AG09309 (cell line): ENCODE measurements at regions not wholly inside any gene's neighbourhood (a gene's known extent, or its start where the extent isn't known, plus 50 kb on each side); places are given as distances from the start of the nearest gene placed in this dataset.

Source experiments
- DNase-seq: peaks from one replicate; pipeline ENCODE4 v3.0.0-alpha.2; 2010; ENCODE audit warnings: low read depth
- H3K4me3 ChIP-seq: 2 replicates; pipeline ENCODE4 v1.5.1; 2011; ENCODE audit warnings: mild to moderate bottlenecking, low read depth, low read length, moderate library complexity; ENCODE audit not compliant: control insufficient read depth
- TF ChIP-seq, protein P1 (sequence below): IDR thresholded peaks from 2 replicates; pipeline ENCODE4 v1.5.1; 2011; ENCODE audit warnings: mild to moderate bottlenecking, low read depth, low read length, inconsistent platforms; ENCODE audit not compliant: insufficient read depth, control insufficient read depth; ENCODE audit errors: missing control alignments

DNA sequence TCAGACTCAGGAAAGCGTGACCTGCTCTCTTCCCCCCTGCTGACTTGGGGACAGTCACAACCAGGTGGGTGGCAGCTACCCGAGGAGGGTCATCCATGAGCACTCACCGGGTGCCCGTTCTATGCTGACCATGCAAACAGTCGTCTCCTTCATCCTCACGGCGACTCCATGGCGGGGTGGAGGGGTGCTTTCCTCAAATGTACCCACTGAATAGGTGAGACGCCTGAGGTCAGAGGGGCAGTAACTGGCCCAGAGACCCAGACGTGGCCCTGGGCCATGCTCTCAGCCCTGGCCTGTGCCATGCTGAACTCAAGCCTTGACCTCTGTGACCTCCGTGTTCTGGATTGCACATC is 59.2 kb upstream of the TPM4 start:
- no peak overlapping the region for H3K4me3 ChIP-seq
- TF ChIP-seq, protein P1, sequence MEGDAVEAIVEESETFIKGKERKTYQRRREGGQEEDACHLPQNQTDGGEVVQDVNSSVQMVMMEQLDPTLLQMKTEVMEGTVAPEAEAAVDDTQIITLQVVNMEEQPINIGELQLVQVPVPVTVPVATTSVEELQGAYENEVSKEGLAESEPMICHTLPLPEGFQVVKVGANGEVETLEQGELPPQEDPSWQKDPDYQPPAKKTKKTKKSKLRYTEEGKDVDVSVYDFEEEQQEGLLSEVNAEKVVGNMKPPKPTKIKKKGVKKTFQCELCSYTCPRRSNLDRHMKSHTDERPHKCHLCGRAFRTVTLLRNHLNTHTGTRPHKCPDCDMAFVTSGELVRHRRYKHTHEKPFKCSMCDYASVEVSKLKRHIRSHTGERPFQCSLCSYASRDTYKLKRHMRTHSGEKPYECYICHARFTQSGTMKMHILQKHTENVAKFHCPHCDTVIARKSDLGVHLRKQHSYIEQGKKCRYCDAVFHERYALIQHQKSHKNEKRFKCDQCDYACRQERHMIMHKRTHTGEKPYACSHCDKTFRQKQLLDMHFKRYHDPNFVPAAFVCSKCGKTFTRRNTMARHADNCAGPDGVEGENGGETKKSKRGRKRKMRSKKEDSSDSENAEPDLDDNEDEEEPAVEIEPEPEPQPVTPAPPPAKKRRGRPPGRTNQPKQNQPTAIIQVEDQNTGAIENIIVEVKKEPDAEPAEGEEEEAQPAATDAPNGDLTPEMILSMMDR, result no peak
- no peak for DNase-seq

DNA sequence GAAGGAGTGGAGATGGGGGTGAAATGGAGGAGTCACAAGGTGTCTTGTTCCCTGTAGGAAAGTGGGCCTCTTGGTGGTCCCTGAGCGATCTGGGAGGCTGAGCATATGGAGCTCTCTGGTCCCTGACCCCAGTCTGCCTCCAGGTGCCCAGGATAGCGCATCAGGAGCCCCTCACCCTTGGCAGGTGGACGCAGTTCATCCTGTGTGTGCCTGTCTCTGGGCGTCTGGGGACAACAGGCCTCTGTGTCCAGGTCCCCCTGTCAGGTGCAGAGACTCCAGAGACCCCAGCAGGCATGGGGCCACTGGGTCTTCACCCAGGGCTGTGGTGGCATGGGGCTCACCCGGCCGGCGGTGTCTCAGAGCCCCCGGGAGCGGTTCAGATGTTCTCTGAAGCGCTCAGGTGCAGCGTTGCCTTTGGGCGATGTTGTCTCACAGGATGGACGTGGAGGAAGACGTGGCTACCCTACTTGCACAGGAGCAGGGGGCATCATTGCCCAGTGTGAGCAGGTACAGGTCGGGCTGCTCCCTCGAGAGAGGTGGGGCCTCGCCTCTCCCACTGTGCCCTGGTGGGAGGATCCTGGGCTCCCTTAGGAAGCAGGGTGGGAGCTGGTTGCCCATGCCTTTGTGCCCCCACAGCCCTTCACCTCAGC is 58.1 kb upstream of the TPM4 start:
- no peak for DNase-seq
- no peak overlapping the region for H3K4me3 ChIP-seq
- TF ChIP-seq, protein P1, result no peak

DNA sequence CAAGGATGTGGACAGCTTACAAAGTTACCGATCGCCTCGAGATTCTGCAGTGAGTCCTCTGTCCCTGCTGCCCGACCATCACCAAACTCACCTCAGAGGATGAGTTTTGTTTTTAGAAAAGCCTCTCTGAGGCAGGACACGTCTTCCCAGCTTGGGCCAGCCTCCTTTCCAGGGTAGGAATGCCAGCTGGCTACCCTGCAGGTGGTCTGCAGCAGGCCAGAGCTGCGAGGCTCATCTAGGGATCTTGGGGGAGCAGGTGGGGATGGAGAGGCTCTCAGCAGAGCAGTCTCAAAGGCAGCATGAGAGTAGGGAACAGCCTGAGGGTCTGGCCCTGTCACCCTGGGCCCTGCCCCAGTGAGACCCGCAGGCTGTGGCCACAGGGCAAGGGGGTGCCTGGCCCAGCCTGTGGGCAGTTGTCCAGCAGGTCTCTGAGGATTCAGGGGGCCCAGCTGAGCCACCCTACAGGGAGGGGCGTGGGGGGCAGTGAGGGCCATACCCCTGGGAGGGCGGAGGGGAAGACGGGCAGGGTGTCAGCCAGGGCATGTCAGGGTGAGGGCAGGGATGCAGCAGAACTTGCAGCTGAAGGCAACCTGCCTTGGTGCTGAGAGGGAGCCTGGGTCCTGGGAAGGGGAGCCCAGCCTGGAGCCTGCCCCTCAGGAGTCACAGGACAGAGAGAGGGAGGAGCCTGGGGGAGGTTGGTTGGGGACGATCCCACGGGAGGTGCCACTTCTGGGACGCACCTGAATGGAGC is 57.3 kb upstream of the TPM4 start:
- H3K4me3 ChIP-seq, result no peak overlapping the region

DNA sequence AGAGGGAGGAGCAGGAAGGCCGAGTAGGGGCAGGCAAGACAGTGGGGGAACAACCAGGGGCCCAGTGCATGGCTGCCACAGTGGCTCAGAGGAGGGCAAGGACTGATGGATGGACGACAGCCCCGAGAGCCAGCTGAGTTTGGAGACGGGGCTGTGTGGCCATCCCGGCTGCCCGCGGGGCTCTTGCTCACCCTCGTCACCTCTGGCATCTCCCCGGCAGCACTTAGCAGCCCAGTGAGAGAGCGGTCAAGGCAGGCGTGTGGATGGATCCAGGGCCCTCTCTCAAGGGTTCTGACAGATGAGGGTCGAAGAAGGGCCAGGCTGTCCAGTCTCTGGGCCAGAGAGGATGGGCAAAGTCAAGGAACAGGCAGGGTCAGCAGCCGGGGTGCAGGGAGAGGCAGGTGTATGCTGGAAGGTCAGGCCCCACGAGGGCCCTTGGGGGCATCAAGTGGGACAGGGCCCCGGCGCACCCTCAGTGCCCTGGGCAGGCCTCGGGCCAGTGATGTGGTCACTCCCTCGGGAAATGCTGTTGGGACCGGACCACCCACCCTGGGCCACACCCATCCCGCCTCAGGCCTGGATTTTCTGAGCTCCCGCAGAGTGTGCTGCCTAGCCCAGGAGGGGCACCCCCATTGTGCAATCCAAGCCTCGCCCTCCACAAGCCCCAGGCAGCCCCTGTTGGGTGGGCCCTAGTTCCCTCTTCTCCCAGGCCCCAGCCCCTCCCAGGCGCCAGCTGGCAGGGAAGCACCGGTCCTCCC is 56.4 kb upstream of the TPM4 start:
- no peak overlapping the region for H3K4me3 ChIP-seq
- no peak for DNase-seq
- TF ChIP-seq, protein P1, result no peak

More for the DNA sequence above, 57.3 kb upstream of the TPM4 start:
- no peak for DNase-seq
- TF ChIP-seq, protein P1, result no peak

DNA sequence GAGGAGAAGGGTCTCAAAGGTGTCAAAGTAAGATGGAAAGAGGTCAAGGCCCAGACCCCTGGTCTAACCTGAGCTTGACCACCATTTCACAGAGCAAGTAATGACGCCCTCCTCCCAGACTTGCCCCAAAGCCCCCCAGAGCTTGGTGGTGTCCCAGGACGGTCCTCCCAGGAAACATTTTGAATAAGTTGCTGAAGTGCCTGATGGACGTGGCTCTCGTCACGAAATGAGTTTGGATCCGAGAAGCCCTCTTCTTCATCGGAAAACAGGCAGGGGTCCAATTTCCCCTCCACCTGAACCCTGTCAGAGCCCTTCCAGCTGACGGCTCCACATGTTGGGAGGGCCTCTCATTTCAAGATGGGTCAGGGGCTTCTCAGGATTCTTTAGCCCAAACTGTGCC is 54.5 kb upstream of the TPM4 start:
- H3K4me3 ChIP-seq, result no peak overlapping the region
- TF ChIP-seq, protein P1, result no peak

DNA sequence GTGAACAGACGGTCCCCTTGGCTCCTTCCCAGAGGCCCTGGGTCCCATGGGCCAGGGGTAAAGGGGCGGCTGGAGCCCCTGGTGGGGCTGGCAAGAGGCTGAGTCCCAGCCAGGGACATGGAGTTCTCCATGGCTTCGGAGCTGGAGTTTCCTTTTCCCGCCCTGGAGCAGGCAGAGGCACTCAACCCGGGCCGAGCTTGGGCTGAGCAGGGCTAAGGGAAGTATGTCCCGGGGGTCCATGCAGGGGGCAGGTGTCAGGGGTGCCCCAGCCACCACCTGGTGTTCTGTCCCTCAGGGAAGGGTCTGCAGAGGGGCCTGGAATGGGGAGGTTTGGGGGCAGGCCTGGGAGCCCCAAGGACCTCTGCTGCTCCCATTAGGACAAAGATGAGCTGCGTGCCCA is 54.0 kb upstream of the TPM4 start:
- no peak for DNase-seq
- TF ChIP-seq, protein P1, result no peak
- H3K4me3 ChIP-seq, result no peak overlapping the region

More for the DNA sequence above, 54.5 kb upstream of the TPM4 start:
- DNase-seq, result no peak
